ENCODE measurements at regions not wholly inside any gene's neighbourhood (a gene's known extent, or its start where the extent isn't known, plus 50 kb on each side); places are given as distances from the start of the nearest gene placed in this dataset.
A peak's percentile ranks its signal among the peaks of the same experiment; 100 is the strongest.

GRCh38 chr4:8706216-8707044, 113.9 kb downstream of the CPZ start:
- Mint-ChIP-seq H3K9me3 (no peaks in the 10 kb centered on the region), H3K4me3 (no peak overlapping the region), H3K27ac (ENCODE audit: unreplicated experiment) (no peak overlapping the region), H3K4me1 (peaks cover 26% of the 10 kb centered on the region), H3K27me3 (ENCODE audit: low read depth) (peaks cover 96% of the 10 kb centered on the region), H3K36me3 (ENCODE audit: low read depth) (no peaks in the 10 kb centered on the region)
- TF ChIP-seq, protein P1, sequence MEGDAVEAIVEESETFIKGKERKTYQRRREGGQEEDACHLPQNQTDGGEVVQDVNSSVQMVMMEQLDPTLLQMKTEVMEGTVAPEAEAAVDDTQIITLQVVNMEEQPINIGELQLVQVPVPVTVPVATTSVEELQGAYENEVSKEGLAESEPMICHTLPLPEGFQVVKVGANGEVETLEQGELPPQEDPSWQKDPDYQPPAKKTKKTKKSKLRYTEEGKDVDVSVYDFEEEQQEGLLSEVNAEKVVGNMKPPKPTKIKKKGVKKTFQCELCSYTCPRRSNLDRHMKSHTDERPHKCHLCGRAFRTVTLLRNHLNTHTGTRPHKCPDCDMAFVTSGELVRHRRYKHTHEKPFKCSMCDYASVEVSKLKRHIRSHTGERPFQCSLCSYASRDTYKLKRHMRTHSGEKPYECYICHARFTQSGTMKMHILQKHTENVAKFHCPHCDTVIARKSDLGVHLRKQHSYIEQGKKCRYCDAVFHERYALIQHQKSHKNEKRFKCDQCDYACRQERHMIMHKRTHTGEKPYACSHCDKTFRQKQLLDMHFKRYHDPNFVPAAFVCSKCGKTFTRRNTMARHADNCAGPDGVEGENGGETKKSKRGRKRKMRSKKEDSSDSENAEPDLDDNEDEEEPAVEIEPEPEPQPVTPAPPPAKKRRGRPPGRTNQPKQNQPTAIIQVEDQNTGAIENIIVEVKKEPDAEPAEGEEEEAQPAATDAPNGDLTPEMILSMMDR (conservative IDR thresholded peaks at IDR 0.05), result no peak
- DNase-seq (ENCODE audit: low read depth, low spot score), result no peak

GRCh38 chr4:8705161-8706145, 112.9 kb downstream of the CPZ start:
- H3K36me3 Mint-ChIP-seq (ENCODE audit: low read depth), result no peaks in the 10 kb centered on the region
- peak; percentile 51 for DNase-seq (ENCODE audit: low read depth, low spot score)
- H3K27ac Mint-ChIP-seq (ENCODE audit: unreplicated experiment), result no peak overlapping the region
- H3K4me1 Mint-ChIP-seq, result peaks cover 26% of the 10 kb centered on the region
- no peaks in the 10 kb centered on the region for H3K9me3 Mint-ChIP-seq
- TF ChIP-seq, protein P1 (conservative IDR thresholded peaks at IDR 0.05), result no peak
- no peak overlapping the region for H3K4me3 Mint-ChIP-seq
- H3K27me3 Mint-ChIP-seq (ENCODE audit: low read depth), result peaks cover 97% of the 10 kb centered on the region

DNA sequence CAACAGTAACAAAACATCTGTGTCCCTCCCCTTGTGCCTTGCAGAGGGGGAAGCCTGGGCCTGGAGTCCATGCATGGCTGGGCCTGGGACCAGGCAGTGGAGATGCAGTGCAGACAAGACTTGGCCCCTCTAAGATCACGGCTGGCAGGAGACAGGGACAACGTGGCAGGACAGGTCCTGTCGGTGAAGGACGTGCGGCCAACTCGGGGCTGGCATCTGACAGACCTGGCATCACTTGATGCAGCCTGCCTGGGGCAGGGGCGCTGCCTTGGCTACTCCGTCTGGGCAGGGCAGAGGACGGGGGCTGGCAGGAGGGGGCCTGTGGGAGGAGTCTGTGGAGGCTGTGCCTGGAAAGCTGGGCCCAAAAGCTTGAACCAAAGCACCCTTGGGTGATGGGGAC, 112.1 kb downstream of the CPZ start:
- Mint-ChIP-seq H3K9me3 (no peaks in the 10 kb centered on the region), H3K4me3 (no peak overlapping the region), H3K27ac (ENCODE audit: unreplicated experiment) (peak overlapping the region; percentile 43), H3K36me3 (ENCODE audit: low read depth) (no peaks in the 10 kb centered on the region), H3K4me1 (peaks cover 26% of the 10 kb centered on the region), H3K27me3 (ENCODE audit: low read depth) (peaks cover 97% of the 10 kb centered on the region)
- DNase-seq (ENCODE audit: low read depth, low spot score), result no peak
- TF ChIP-seq, protein P1 (conservative IDR thresholded peaks at IDR 0.05), result no peak

DNA sequence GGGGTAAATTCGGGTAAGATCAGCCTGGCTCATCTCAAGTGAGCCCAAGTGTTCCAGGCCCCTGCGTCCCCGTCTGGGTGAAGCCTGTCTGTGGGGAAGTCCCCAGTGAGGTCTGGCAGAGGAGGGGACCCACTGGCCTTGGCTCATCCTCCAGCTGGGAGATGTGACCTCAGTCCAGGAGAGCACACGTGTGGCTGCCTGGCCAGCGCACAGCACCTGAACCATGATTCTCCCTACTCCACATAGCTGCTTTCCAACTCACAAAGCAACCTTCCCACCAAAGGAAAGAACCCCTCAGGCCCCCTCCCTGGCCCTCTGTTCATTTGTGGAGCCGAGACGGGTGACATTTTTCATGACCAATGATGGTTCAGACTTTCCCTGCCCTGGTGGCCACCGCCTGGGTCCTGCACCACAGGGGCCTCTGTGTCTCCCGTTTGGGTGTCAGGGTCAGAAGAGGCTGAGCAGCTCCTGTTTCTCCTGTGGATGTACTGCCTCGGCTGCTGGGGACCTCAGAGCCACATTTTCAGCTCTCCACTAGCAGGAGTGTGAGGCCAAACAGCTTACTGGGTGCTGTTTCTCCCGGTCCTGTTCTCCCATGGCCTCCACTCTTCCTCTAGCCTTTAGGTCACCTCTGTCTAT, 111.4 kb downstream of the CPZ start:
- Mint-ChIP-seq H3K4me3 (no peak overlapping the region), H3K9me3 (no peaks in the 10 kb centered on the region), H3K36me3 (ENCODE audit: low read depth) (no peaks in the 10 kb centered on the region), H3K27me3 (ENCODE audit: low read depth) (peaks cover 97% of the 10 kb centered on the region), H3K4me1 (peaks cover 26% of the 10 kb centered on the region), H3K27ac (ENCODE audit: unreplicated experiment) (no peak overlapping the region)
- DNase-seq (ENCODE audit: low read depth, low spot score), result no peak
- TF ChIP-seq, protein P1 (conservative IDR thresholded peaks at IDR 0.05), result no peak

DNA sequence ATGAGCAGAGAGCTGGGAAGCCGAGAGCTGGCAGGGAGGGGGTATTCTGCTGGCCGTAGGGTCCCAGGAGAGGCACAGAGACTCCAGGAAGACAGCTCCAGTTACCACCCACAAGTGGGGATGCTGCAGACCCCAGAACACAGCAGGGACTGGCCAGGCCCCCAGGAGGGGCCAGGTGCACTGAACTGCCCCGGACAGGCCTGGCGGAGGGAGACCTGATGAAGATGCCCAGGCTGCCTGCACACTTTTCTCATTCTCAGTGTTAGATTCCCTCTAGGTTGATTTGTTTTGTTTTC, 110.8 kb downstream of the CPZ start:
- DNase-seq (ENCODE audit: low read depth, low spot score), result no peak
- H3K4me3 Mint-ChIP-seq, result no peak overlapping the region
- H3K27ac Mint-ChIP-seq (ENCODE audit: unreplicated experiment), result no peak overlapping the region
- H3K9me3 Mint-ChIP-seq, result no peaks in the 10 kb centered on the region
- H3K36me3 Mint-ChIP-seq (ENCODE audit: low read depth), result no peaks in the 10 kb centered on the region
- peaks cover 97% of the 10 kb centered on the region for H3K27me3 Mint-ChIP-seq (ENCODE audit: low read depth)
- H3K4me1 Mint-ChIP-seq, result peaks cover 26% of the 10 kb centered on the region
- TF ChIP-seq, protein P1 (conservative IDR thresholded peaks at IDR 0.05), result no peak

Measured in neural crest cell (in vitro differentiated cells).